ENCODE measurements at regions not wholly inside any gene's neighbourhood (a gene's known extent, or its start where the extent isn't known, plus 50 kb on each side); places are given as distances from the start of the nearest gene placed in this dataset.
"Not testable (repeated sequence)": the region's sequence is repeated elsewhere in the genome, so short reads cannot be mapped to it uniquely, and the experiment has no call there.

- DNase-seq: no peak
Observed at GRCh38 chr11:130679247-130679646, 230.8 kb downstream of the ADAMTS15 start.

- not testable (repeated sequence) for DNase-seq
Observed at GRCh38 chr11:130682471-130682870, 233.8 kb downstream of the SNX19 start.

- DNase-seq: no peak
Observed at GRCh38 chr11:130689222-130689908, 226.9 kb downstream of the SNX19 start.

GRCh38 chr11:130691581-130691980, 224.7 kb downstream of the SNX19 start:
- DNase-seq: no peak

GRCh38 chr11:130692220-130692619, 224.1 kb downstream of the SNX19 start:
- no peak for DNase-seq

- DNase-seq: no peak
Observed at GRCh38 chr11:130693543-130693942, 222.7 kb downstream of the SNX19 start.

GRCh38 chr11:130694488-130695045, 221.7 kb downstream of the SNX19 start:
- DNase-seq: no peak

- DNase-seq: no peak
Observed at GRCh38 chr11:130698174-130698573, 218.1 kb downstream of the SNX19 start.

GRCh38 chr11:130699561-130699960, 216.7 kb downstream of the SNX19 start:
- no peak for DNase-seq

- DNase-seq: no peak
Observed at GRCh38 chr11:130700092-130700491, 216.2 kb downstream of the SNX19 start.

- no peak for DNase-seq
Observed at GRCh38 chr11:130703489-130704190, 212.6 kb downstream of the SNX19 start.

GRCh38 chr11:130705670-130706421, 210.4 kb downstream of the SNX19 start:
- DNase-seq: no peak

GRCh38 chr11:130706572-130706971, 209.7 kb downstream of the SNX19 start:
- DNase-seq: no peak

GRCh38 chr11:130707217-130707616, 209.1 kb downstream of the SNX19 start:
- no peak for DNase-seq

- DNase-seq: no peak
Observed at GRCh38 chr11:130709531-130709930, 206.7 kb downstream of the SNX19 start.

GRCh38 chr11:130710021-130710420, 206.3 kb downstream of the SNX19 start:
- no peak for DNase-seq

- DNase-seq: peak; percentile 3
Observed at GRCh38 chr11:130710497-130711012, 205.7 kb downstream of the SNX19 start.

- DNase-seq: no peak
Observed at GRCh38 chr11:130711193-130711592, 205.1 kb downstream of the SNX19 start.

- no peak for DNase-seq
Observed at GRCh38 chr11:130712480-130712879, 203.8 kb downstream of the SNX19 start.

- no peak for DNase-seq
Observed at GRCh38 chr11:130715085-130715876, 201.0 kb downstream of the SNX19 start.

- DNase-seq: no peak
Observed at GRCh38 chr11:130715877-130716220, 200.4 kb downstream of the SNX19 start.

GRCh38 chr11:130718120-130718519, 198.2 kb downstream of the SNX19 start:
- DNase-seq: no peak

Data from DMS153 (cell line).